Stimulated activated CD8-positive, alpha-beta memory T cell treated with anti-CD3 and anti-CD28 coated beads, Interleukin-2, amount 100 ng/mL, for 48 hours (primary cell): ENCODE measurements at regions not wholly inside any gene's neighbourhood (a gene's known extent, or its start where the extent isn't known, plus 50 kb on each side); places are given as distances from the start of the nearest gene placed in this dataset.
"Not testable (repeated sequence)": the region's sequence is repeated elsewhere in the genome, so short reads cannot be mapped to it uniquely, and the experiment has no call there.

Source experiments
- DNase-seq, 2 donors: peaks; one replicate each; pipeline ENCODE4 v3.0.0-alpha.2; 2020; ENCODE audit warnings: low read depth in 2 of 2

DNA sequence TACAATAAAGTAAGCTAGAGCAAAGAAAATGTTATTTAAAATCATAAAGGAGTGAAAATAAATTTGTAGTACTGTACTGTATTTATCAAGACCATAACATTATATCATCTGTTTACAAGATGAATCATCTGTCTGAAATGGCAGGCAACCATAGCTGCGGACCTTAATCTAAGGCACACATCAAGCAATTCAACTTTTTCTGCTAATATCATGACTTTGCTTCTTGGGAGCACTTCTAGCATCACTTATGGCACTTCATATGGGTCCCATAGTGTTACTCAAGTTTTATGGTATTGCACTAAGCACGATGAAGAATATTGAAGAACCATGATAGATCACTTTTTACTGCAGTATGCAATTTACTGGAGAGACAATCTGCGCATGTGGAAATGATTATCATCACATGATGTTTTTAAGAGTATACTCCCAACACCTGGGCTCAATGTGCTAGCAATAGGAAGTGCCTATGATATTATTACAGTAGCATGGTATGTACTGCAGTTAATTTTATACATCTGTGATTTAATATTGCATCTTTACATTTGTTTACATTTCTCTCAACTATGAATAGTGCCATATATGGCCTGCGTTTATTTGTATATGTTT lies 137.7 kb upstream of the NECTIN3 start:
- no peak for DNase-seq

DNA sequence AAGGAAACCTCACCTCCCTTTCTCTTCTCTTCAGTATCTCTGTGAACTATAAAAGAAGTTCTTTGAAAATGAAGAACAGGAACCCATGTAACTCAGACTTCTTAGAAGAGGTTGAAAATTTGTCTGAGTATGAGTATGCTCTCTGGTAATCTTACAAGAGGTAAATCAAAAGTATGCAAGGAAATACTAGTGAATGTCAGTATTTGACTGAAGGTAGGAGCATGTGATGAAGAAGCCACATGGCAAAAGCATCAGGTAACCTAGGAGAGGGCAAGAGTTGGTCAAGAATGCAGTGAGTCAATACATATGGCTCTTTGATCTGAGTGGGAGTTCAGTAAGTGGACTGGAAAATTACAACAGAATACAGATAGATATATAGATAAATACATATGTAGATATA lies 133.0 kb upstream of the NECTIN3 start:
- no peak for DNase-seq

GRCh38 chr3:110940055-110940454 lies 131.6 kb upstream of the NECTIN3 start:
- DNase-seq: no peak

DNA sequence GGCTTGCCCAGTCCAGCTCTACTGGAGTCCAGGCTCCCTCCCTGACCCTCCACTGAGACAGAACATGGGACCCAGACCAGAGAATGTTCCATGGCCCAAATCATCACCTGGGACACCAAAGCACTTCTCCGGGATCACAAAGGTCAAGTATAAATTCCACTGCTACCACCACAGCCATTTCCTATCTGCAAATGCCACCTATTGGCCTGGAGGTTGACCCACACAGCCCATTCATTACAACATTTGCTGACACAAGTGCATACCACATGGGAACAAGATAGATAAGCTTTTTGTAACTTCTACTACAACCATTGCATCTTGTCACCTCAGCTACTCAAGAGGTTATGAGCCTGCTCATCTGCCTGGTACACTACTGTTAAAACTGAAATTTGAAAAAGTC lies 126.8 kb upstream of the NECTIN3 start:
- DNase-seq: no peak

GRCh38 chr3:110946810-110947209 lies 124.8 kb upstream of the NECTIN3 start:
- no peak for DNase-seq

DNA sequence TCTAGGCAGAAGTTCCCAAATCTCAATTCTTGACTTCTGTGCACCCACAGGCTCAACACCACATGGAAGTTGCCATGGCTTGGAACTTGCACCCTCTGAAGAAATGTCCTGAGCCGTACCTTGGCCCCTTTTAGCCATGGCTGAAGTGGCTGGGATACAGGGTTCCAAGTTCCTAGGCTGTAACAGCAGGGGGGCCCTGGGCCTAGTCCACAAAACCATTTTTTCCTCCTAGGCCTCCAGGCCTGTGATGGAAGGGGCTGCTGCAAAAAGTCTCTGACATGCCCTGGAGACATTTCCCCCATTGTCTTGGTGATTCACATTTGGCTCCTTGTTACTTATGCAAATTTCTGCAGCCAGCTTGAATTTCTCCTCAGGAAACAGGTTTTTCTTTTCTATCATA lies 122.4 kb upstream of the NECTIN3 start:
- not testable (repeated sequence) for DNase-seq

- no peak for DNase-seq
Observed at GRCh38 chr3:110955301-110955880, 116.2 kb upstream of the NECTIN3 start.

DNA sequence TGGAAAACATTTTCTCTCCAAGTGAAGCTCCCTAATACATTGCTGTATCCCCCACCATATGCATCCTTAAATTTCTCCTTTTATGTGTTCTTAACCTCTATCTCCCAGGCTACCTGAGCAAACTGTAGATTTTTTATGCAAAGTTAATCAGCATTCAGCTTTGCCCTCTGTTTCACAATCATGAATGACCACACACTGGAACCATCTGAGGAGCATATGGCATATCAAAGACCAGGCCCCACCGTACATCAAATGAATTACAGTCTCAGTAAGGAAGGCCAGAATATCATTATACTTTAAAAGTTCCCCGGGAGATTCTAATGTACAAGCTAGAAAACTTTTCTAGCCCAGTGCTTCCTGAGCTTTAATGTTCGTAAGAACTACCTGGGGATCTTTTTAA lies 115.5 kb upstream of the NECTIN3 start:
- DNase-seq: no peak

- DNase-seq: no peak
Observed at GRCh38 chr3:110957247-110958025, 114.2 kb upstream of the NECTIN3 start.

GRCh38 chr3:110958313-110959147 lies 113.1 kb upstream of the NECTIN3 start:
- no peak for DNase-seq

DNA sequence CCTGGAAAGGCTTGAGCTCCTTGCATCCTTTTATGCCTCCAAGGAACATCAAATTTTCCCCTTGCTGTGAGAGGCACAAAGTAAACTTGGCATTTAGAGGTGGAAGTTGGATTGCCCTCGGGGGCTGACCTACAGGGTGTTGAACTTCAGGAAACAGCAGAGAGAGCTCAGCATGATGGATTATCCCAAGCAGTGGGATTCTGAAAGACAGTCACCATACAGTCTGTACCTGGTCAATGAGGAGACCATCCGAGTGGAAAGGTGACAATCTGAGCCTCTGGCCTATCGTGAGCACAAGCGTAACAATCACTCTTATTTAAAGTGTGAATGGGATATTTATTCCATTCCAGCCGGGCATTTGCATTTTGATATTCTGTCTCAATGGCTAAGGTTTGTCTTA lies 105.6 kb upstream of the NECTIN3 start:
- no peak for DNase-seq

DNA sequence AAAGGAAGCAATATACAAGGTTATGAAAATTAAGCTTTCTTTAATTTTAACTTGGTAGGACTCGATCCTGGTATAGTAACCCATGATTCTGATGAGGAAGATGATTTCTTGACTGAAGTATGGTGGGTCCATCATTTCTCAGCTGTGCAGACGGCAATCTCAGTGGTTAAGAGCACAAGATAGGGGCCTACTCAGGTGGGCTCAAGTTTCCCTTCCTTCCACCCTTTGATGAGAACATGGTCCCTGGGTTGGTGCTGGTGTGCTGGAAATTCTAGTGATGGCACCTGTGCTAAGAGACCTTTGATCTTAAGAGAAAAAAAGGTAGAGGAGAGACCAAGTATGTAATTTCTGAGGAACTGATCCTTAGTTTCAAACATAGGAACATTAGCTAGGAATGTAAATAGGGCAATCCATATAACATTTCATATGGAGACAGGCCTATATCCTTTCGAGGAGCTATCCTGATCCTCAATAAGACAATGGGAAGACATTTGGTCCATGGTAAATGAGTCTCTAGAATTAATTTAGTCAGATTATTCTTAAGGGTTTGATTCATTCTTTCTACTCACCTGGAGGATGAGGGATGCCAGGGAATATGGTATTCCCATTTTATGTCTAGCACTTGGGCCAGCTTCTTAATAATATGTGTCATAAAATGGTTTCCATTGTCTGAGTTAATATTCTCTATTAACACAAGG lies 104.5 kb upstream of the NECTIN3 start:
- DNase-seq: no peak

- no peak for DNase-seq
Observed at GRCh38 chr3:110968076-110968475, 103.5 kb upstream of the NECTIN3 start.

DNA sequence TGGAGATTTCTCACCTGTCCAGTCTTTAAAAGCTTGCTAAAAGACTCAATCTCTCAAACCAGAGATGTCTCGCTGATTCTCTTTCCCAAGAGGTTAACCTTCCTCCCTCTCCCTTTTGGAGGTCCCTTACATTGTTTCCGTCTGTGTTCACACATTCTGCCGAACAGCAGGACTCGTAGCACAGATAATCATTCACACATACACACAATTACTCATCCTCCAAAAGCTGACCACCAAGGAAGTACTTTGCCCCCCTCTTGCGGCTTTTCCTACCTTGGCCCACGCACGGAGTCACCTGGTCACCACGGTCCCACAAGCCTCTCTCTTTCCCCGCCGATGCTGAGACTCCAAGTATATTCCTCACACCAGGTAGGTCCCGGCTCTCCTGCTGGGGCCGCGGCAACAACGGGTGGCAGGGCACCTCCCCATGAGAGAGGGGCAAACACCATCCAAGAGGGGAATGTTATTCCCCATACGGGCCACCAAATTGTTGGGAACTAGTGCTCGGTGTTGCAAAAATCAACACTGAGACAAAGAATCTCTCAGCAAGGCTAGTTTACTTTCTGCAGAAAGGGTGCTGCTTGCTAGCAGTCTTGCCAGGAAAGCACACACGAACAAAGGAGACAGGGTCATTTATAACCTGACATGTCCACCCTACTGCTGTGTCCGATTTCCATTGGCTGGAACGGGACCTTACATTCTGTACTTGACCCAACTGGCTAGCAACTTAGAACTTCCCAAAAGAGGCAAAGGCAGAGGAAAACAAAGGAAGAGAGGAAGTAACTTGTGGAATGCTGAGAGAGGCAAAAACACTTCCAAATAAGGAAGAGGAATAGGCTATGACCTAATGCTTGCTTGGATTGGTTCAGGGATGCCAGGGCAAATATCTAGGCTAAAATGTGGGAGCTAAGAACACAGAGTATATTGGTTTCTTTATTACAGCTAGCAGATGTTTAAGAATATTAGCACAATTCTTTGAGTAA lies 102.1 kb upstream of the NECTIN3 start:
- DNase-seq: no peak

- no peak for DNase-seq
Observed at GRCh38 chr3:110971010-110971601, 100.5 kb upstream of the NECTIN3 start.

DNA sequence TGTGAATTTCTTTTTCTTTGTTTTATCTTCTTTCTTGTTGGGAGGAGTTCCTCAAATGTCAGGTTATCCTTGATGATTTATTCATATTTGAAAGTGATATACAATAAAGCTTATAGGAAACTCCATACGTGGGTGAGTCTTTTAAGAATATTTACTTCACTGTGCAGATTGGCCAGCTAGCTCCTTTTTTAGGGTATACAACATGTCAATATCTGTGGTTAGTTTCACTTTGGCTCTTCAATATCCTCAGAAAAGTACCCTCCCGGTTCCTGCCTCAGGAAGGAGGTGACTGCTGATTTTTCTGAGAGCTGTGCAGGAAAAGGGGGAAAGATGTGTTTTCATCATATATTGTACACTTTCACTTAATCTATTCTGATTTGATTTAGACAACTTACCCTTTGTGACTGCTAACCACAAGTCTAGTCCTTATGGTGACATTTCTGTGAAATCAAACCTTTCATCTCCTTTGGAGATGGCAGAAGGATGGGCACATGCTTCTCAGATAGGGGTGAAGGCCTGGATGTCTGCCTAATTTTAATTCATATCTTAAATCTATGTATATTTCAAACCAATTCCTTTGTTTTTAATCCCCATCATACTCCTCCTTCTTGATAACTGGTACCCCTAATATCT lies 98.2 kb upstream of the NECTIN3 start:
- no peak for DNase-seq

- DNase-seq: no peak
Observed at GRCh38 chr3:110974902-110975301, 96.7 kb upstream of the NECTIN3 start.

DNA sequence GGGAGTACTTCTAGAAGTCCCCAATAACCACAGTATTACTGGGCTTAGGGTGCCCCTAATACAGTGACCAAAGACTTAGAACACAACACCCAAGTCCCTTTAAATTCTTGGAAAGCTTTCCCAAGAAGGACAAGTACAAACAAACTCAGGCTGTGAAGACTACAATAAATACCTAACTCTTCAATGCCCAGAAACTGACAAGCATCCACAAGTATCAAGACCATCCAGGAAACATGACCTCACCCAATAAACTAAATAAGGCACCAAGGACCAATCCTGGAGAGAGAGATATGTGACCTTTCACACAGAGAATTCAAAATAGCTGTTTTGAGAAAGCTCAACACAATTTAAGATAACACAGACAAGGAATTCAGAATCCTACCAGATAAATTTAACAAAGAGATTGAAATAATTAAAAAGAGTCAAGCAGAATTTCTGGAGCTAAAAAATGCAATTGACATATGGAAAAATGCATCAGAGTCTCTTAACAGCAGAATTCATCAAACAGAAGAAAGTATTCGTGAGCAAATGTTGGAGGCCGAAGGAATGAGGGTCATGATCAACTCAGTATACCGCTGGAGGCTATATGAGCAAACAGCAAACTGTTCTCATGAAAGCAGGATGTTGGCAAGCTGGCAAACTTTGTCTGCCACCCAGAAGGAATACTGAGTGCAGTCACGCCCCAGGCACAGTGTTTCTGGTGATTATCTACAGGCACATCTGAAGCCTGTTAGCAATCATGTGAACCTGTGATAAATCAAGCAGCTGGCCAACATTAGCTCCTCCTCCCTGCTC lies 87.0 kb upstream of the NECTIN3 start:
- no peak for DNase-seq

DNA sequence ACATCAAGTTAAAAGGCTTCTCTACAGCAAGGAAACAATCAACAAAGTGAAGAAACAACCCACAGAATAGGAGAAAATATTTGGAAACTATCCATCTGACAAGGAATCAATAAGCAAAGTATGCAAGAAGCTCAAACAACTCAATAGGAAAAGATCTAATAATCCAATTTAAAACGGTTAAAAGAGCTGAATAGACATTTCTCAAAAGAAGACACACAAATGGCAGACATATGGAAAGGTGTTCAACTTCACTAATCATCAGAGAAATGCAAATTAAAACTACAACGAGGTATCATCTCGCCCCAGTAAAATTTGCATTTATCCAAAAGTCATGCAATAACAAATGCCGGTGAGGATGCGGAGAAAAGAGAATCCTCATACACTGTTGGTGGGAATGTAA lies 82.2 kb upstream of the NECTIN3 start:
- DNase-seq: no peak
